ENCODE measurements at regions not wholly inside any gene's neighbourhood (a gene's known extent, or its start where the extent isn't known, plus 50 kb on each side); places are given as distances from the start of the nearest gene placed in this dataset.
A peak's percentile ranks its signal among the peaks of the same experiment; 100 is the strongest.

DNA sequence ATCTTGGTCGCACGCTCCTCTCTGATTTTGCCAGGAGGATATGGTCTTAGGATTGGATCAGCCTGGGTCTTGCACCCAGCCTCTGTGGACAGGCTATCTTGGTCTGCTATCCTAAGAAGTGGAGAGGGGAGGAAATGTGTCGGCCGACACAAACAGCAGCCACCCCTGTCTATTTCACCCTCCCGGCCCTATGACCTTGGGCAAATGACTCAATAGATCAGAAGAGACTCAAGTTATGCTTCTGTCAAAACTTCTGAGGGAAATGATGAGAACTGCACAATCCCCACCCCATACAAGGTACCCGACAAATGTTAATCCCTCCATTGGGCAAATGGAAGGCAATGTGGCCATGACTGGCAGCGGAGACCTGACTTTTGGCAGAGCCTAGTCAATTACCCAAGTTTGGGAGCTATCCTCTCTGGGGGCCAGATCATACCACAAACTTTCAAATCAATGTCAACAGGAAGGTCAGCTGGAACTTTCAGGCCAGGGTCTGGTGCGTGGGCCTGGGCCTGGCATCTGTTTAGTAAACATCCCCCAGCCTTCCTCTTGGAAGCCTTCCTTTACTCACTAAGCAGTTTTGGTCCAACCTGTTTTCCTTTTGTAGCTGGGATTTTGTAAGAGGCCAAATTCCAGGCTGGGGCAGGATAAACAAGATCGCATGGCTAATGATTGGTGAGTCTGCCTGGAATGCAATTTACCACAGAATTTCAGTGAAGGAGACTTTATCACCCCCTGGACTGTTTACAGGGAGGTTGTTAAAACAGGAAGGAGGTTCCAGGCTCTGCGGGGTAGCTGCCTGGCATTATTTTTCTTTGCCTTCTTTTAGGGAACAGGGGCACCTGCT lies 64.2 kb upstream of the CPEB4 start:
- DNase-seq = peak; percentile 52
- WGBS, 2 donors (ENCODE audit: low coverage in 1 of 2) = 25 to 71% methylated on average over 1 to 10 of the region's 10 CpGs
- peak overlapping the region; percentile 14 to 57 (median 44) for H3K27ac ChIP-seq
- H3K27me3 ChIP-seq = no peaks in the 10 kb centered on the region
- in situ Hi-C loops (cut with MboI; ENCODE audit: low pct_ligation_motif_present in 1 of 4, low pct_unique_long_range_greater_than_20kb in 1 of 4, low sequenced_read_pairs in 3 of 4) = no loop called here
- TF ChIP-seq, protein P1, sequence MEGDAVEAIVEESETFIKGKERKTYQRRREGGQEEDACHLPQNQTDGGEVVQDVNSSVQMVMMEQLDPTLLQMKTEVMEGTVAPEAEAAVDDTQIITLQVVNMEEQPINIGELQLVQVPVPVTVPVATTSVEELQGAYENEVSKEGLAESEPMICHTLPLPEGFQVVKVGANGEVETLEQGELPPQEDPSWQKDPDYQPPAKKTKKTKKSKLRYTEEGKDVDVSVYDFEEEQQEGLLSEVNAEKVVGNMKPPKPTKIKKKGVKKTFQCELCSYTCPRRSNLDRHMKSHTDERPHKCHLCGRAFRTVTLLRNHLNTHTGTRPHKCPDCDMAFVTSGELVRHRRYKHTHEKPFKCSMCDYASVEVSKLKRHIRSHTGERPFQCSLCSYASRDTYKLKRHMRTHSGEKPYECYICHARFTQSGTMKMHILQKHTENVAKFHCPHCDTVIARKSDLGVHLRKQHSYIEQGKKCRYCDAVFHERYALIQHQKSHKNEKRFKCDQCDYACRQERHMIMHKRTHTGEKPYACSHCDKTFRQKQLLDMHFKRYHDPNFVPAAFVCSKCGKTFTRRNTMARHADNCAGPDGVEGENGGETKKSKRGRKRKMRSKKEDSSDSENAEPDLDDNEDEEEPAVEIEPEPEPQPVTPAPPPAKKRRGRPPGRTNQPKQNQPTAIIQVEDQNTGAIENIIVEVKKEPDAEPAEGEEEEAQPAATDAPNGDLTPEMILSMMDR (IDR thresholded peaks at IDR 0.05) = no peak
- TF ChIP-seq POLR2A (IDR thresholded peaks at IDR 0.05) (no peak), POLR2AphosphoS5 (IDR thresholded peaks at IDR 0.05) (peak in 1 of 3 donors; percentile 33), EP300 (IDR thresholded peaks at IDR 0.05; ENCODE audit: low read depth) (no peak)
- peaks cover 0 to 4% of the 10 kb centered on the region in 2 donors for H3K9me3 ChIP-seq
- peaks cover 0 to 10% (median 5%) of the 10 kb centered on the region in 4 donors for H3K4me1 ChIP-seq
- no peak overlapping the region for H3K4me3 ChIP-seq
- intact Hi-C loops (cut with DNase I; ENCODE audit: low total_unique reads) = no loop called here
- H3K36me3 ChIP-seq = no peaks in the 10 kb centered on the region

- intact Hi-C loops (cut with DNase I; ENCODE audit: low total_unique reads) (no loop called here), in situ Hi-C loops (cut with MboI; ENCODE audit: low pct_ligation_motif_present in 1 of 4, low pct_unique_long_range_greater_than_20kb in 1 of 4, low sequenced_read_pairs in 3 of 4) (no loop called here)
- H3K9me3 ChIP-seq = no peaks in the 10 kb centered on the region
- peaks cover 0 to 10% (median 5%) of the 10 kb centered on the region in 4 donors for H3K4me1 ChIP-seq
- no peaks in the 10 kb centered on the region for H3K36me3 ChIP-seq
- H3K27ac ChIP-seq = no peak overlapping the region
- no peak for DNase-seq
- no peaks in the 10 kb centered on the region for H3K27me3 ChIP-seq
- 76% methylated on average over 13 of the region's 13 CpGs; no CpG with 5 or more reads in 1 of the 2 donors for WGBS, 2 donors (ENCODE audit: low coverage in 1 of 2)
- no peak overlapping the region for H3K4me3 ChIP-seq
- TF ChIP-seq POLR2AphosphoS5 (IDR thresholded peaks at IDR 0.05) = no peak
- no peak for TF ChIP-seq POLR2A (IDR thresholded peaks at IDR 0.05)
- TF ChIP-seq, protein P1 (IDR thresholded peaks at IDR 0.05) = no peak
- TF ChIP-seq EP300 (IDR thresholded peaks at IDR 0.05; ENCODE audit: low read depth) = no peak
Observed at GRCh38 chr5:173825215-173825865, 62.8 kb upstream of the CPEB4 start.

DNA sequence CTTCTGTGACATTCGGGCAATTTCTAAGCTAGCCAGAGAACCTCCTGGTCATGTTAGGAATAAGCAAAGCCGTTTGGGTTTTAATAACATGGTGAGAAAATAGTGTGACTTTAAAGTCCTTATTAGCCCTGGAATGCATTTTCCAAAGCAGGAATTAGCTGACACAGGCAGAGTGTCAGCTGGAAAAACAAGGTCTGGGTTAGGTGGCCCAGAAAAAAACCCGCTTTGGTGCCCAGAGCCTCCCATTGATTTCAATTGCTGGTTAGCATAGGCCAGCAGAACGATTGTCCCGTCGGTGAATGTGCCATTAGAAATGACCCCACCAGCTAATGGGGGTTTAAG lies 62.1 kb upstream of the CPEB4 start:
- intact Hi-C loops (cut with DNase I; ENCODE audit: low total_unique reads) = no loop called here
- peaks cover 0 to 10% (median 5%) of the 10 kb centered on the region in 4 donors for H3K4me1 ChIP-seq
- H3K4me3 ChIP-seq = no peak overlapping the region
- TF ChIP-seq POLR2AphosphoS5 (IDR thresholded peaks at IDR 0.05) (no peak), POLR2A (IDR thresholded peaks at IDR 0.05) (no peak), EP300 (IDR thresholded peaks at IDR 0.05; ENCODE audit: low read depth) (no peak)
- TF ChIP-seq, protein P1 (IDR thresholded peaks at IDR 0.05) = no peak
- H3K27me3 ChIP-seq = no peaks in the 10 kb centered on the region
- no peak overlapping the region for H3K27ac ChIP-seq
- H3K36me3 ChIP-seq = no peaks in the 10 kb centered on the region
- 83 to 94% methylated on average over 2 to 6 of the region's 6 CpGs for WGBS, 2 donors (ENCODE audit: low coverage in 1 of 2)
- in situ Hi-C loops (cut with MboI; ENCODE audit: low pct_ligation_motif_present in 1 of 4, low pct_unique_long_range_greater_than_20kb in 1 of 4, low sequenced_read_pairs in 3 of 4) = no loop called here
- no peaks in the 10 kb centered on the region for H3K9me3 ChIP-seq
- DNase-seq = no peak

Data from transverse colon (tissue), 4 donors.